GM12891 (cell line): ENCODE measurements at regions not wholly inside any gene's neighbourhood (a gene's known extent, or its start where the extent isn't known, plus 50 kb on each side); places are given as distances from the start of the nearest gene placed in this dataset.

Experiments
- POLR2A ChIP-seq: IDR thresholded peaks from 2 replicates; pipeline ENCODE4 v1.6.1; 2011; ENCODE audit warnings: low read depth, low read length, control low read depth
- POLR2AphosphoS5 ChIP-seq: IDR thresholded peaks from 2 replicates; pipeline ENCODE4 v1.6.1; 2011; ENCODE audit warnings: low read depth, low read length, control low read depth
- POU2F2 ChIP-seq: IDR thresholded peaks from 2 replicates; pipeline ENCODE4 v1.6.1; 2011; ENCODE audit warnings: low read depth, mild to moderate bottlenecking, control low read depth, low read length, moderate library complexity
- TAF1 ChIP-seq: IDR thresholded peaks from 2 replicates; pipeline ENCODE4 v1.6.1; 2011; ENCODE audit warnings: low read depth, low read length, control low read depth

GRCh38 chr2:116674188-116674587 lies 1140.3 kb upstream of the DDX18 start:
- no peak for TF ChIP-seq POLR2A
- TF ChIP-seq TAF1: no peak
- TF ChIP-seq POLR2AphosphoS5: no peak
- no peak for TF ChIP-seq POU2F2
